ENCODE measurements at regions not wholly inside any gene's neighbourhood (a gene's known extent, or its start where the extent isn't known, plus 50 kb on each side); places are given as distances from the start of the nearest gene placed in this dataset.
A peak's percentile ranks its signal among the peaks of the same experiment; 100 is the strongest.

DNA sequence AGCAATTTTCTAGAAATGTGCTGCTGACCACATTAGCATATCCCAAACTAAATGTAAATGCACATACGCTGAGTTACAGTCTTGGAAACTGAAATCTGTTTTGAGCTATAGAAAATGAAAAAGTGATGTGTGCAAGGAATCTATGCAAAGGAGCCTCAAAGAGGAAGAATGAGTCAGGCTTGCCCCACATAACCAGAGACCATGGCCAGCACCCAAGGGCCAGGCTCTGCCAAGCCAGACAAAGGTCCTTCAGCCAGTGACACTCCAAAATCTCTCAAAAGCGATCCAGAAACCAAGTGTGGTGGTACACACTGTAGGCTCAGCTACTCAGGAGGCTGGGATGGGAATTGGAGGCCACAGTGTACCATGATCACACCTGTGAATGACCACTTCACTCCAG lies 195.2 kb downstream of the TOMM20 start:
- Mint-ChIP-seq H3K36me3 (ENCODE audit: low read depth, unreplicated experiment) (no peaks in the 10 kb centered on the region), H3K4me1 (ENCODE audit: low read depth, unreplicated experiment) (peaks cover 8% of the 10 kb centered on the region), H3K9me3 (ENCODE audit: unreplicated experiment) (no peaks in the 10 kb centered on the region), H3K27ac (ENCODE audit: unreplicated experiment) (no peak overlapping the region), H3K27me3 (ENCODE audit: low read depth, unreplicated experiment) (no peaks in the 10 kb centered on the region), H3K4me3 (ENCODE audit: unreplicated experiment) (no peak overlapping the region)
- peak; percentile 61 for DNase-seq (ENCODE audit: low read depth)
- no peak for TF ChIP-seq CTCF (IDR thresholded peaks at IDR 0.05; ENCODE audit: insufficient read depth, low read depth, low read length)
- TF ChIP-seq EZH2 (IDR thresholded peaks at IDR 0.05; ENCODE audit: insufficient read depth, low read length): no peak
- H3K27me3 ChIP-seq (ENCODE audit: insufficient read depth, low read length): no peaks in the 10 kb centered on the region
- no peak overlapping the region for H3K4me3 ChIP-seq (ENCODE audit: insufficient read depth, low read depth, low read length)
- H3K79me2 ChIP-seq (ENCODE audit: insufficient read depth, low read length): no peaks in the 10 kb centered on the region
- peak overlapping the region; percentile 11 for H3K4me2 ChIP-seq (ENCODE audit: low read length)
- no peak overlapping the region for H3K9ac ChIP-seq (ENCODE audit: low read length)
- H4K20me1 ChIP-seq (ENCODE audit: insufficient read depth, low read length): no peaks in the 10 kb centered on the region
- H3K9me3 ChIP-seq (ENCODE audit: insufficient read depth, low read depth, low read length): no peaks in the 10 kb centered on the region
- H3K36me3 ChIP-seq (ENCODE audit: insufficient read depth, low read length): no peaks in the 10 kb centered on the region
- no peak overlapping the region for H3K27ac ChIP-seq (ENCODE audit: low read depth, low read length)
- peaks cover 13% of the 10 kb centered on the region for H3K4me1 ChIP-seq (ENCODE audit: insufficient read depth, low read length)
- H2AFZ ChIP-seq (ENCODE audit: low read depth, low read length): no peak overlapping the region
- FAIRE-seq: peak; percentile 60

- TF ChIP-seq CTCF (IDR thresholded peaks at IDR 0.05; ENCODE audit: insufficient read depth, low read depth, low read length) (no peak), EZH2 (IDR thresholded peaks at IDR 0.05; ENCODE audit: insufficient read depth, low read length) (no peak)
- Histone ChIP-seq H3K9ac (ENCODE audit: low read length) (no peak overlapping the region), H4K20me1 (ENCODE audit: insufficient read depth, low read length) (no peaks in the 10 kb centered on the region), H3K79me2 (ENCODE audit: insufficient read depth, low read length) (no peaks in the 10 kb centered on the region), H3K27me3 (ENCODE audit: insufficient read depth, low read length) (no peaks in the 10 kb centered on the region), H3K36me3 (ENCODE audit: insufficient read depth, low read length) (no peaks in the 10 kb centered on the region), H3K4me3 (ENCODE audit: insufficient read depth, low read depth, low read length) (no peak overlapping the region), H3K4me1 (ENCODE audit: insufficient read depth, low read length) (peaks cover 19% of the 10 kb centered on the region), H3K9me3 (ENCODE audit: insufficient read depth, low read depth, low read length) (no peaks in the 10 kb centered on the region), H2AFZ (ENCODE audit: low read depth, low read length) (no peak overlapping the region), H3K27ac (ENCODE audit: low read depth, low read length) (no peak overlapping the region), H3K4me2 (ENCODE audit: low read length) (peak overlapping the region; percentile 11)
- Mint-ChIP-seq H3K27me3 (ENCODE audit: low read depth, unreplicated experiment) (no peaks in the 10 kb centered on the region), H3K27ac (ENCODE audit: unreplicated experiment) (no peak overlapping the region), H3K4me3 (ENCODE audit: unreplicated experiment) (no peak overlapping the region), H3K9me3 (ENCODE audit: unreplicated experiment) (no peaks in the 10 kb centered on the region), H3K4me1 (ENCODE audit: low read depth, unreplicated experiment) (peaks cover 15% of the 10 kb centered on the region), H3K36me3 (ENCODE audit: low read depth, unreplicated experiment) (no peaks in the 10 kb centered on the region)
- FAIRE-seq: no peak
- DNase-seq (ENCODE audit: low read depth): no peak
Measured at GRCh38 chr1:234932511-234933430, 195.9 kb downstream of the TOMM20 start.

GRCh38 chr1:234932106-234932505 lies 196.5 kb downstream of the TOMM20 start:
- no peaks in the 10 kb centered on the region for H3K9me3 Mint-ChIP-seq (ENCODE audit: unreplicated experiment)
- Histone ChIP-seq H3K4me1 (ENCODE audit: insufficient read depth, low read length) (peaks cover 20% of the 10 kb centered on the region), H3K79me2 (ENCODE audit: insufficient read depth, low read length) (no peaks in the 10 kb centered on the region), H3K4me2 (ENCODE audit: low read length) (no peak overlapping the region), H3K9ac (ENCODE audit: low read length) (no peak overlapping the region), H4K20me1 (ENCODE audit: insufficient read depth, low read length) (no peaks in the 10 kb centered on the region), H3K36me3 (ENCODE audit: insufficient read depth, low read length) (no peaks in the 10 kb centered on the region), H2AFZ (ENCODE audit: low read depth, low read length) (no peak overlapping the region), H3K27me3 (ENCODE audit: insufficient read depth, low read length) (no peaks in the 10 kb centered on the region), H3K4me3 (ENCODE audit: insufficient read depth, low read depth, low read length) (no peak overlapping the region), H3K27ac (ENCODE audit: low read depth, low read length) (no peak overlapping the region), H3K9me3 (ENCODE audit: insufficient read depth, low read depth, low read length) (no peaks in the 10 kb centered on the region)
- no peak overlapping the region for H3K4me3 Mint-ChIP-seq (ENCODE audit: unreplicated experiment)
- no peak for DNase-seq (ENCODE audit: low read depth)
- FAIRE-seq: no peak
- no peaks in the 10 kb centered on the region for H3K27me3 Mint-ChIP-seq (ENCODE audit: low read depth, unreplicated experiment)
- TF ChIP-seq EZH2 (IDR thresholded peaks at IDR 0.05; ENCODE audit: insufficient read depth, low read length): no peak
- no peak for TF ChIP-seq CTCF (IDR thresholded peaks at IDR 0.05; ENCODE audit: insufficient read depth, low read depth, low read length)
- no peak overlapping the region for H3K27ac Mint-ChIP-seq (ENCODE audit: unreplicated experiment)
- H3K36me3 Mint-ChIP-seq (ENCODE audit: low read depth, unreplicated experiment): no peaks in the 10 kb centered on the region
- peaks cover 21% of the 10 kb centered on the region for H3K4me1 Mint-ChIP-seq (ENCODE audit: low read depth, unreplicated experiment)

All from astrocyte (in vitro differentiated cells and primary cell).